Activated naive CD4-positive, alpha-beta T cell treated with anti-CD3 and anti-CD28 coated beads for 36 hours (primary cell): ENCODE measurements at regions not wholly inside any gene's neighbourhood (a gene's known extent, or its start where the extent isn't known, plus 50 kb on each side); places are given as distances from the start of the nearest gene placed in this dataset.

Source experiments
- CTCF ChIA-PET: fragments of 350-600 bp; sonication (Branson Sonifier 250); formaldehyde crosslinking; loops from one replicate; lab custom pipeline; 2021; ENCODE audit warnings: antibody characterized with exemption; lab: Charles Lee
- DNase-seq: peaks from one replicate; pipeline ENCODE4 v3.0.0-alpha.2; 2020
- H3K27ac Mint-ChIP-seq: one replicate; pipeline ENCODE4 v1.8.0; 2021; ENCODE audit warnings: mild to moderate bottlenecking, mixed read lengths
- H3K27me3 Mint-ChIP-seq: one replicate; pipeline ENCODE4 v1.8.0; 2021; ENCODE audit warnings: low read depth, mixed read lengths
- H3K36me3 Mint-ChIP-seq: one replicate; pipeline ENCODE4 v1.8.0; 2021; ENCODE audit warnings: low read depth, mixed read lengths
- H3K4me1 Mint-ChIP-seq: one replicate; pipeline ENCODE4 v1.8.0; 2021; ENCODE audit warnings: low read depth, mixed read lengths
- H3K4me3 Mint-ChIP-seq: one replicate; pipeline ENCODE4 v1.8.0; 2021; ENCODE audit warnings: mild to moderate bottlenecking, moderate library complexity, mixed read lengths
- H3K9me3 Mint-ChIP-seq: one replicate; pipeline ENCODE4 v1.8.0; 2021; ENCODE audit warnings: mixed read lengths
- intact Hi-C: fragments of 100-400 bp; cut with micrococcal nuclease; formaldehyde crosslinking; loops from one replicate; pipeline ENCODE4 v1.15.1; 2023

- intact Hi-C loops: no loop called here
- Mint-ChIP-seq H3K36me3 (no peaks in the 10 kb centered on the region), H3K27ac (no peak overlapping the region), H3K9me3 (no peaks in the 10 kb centered on the region), H3K27me3 (peaks cover 18% of the 10 kb centered on the region), H3K4me1 (no peaks in the 10 kb centered on the region), H3K4me3 (no peak overlapping the region)
- no peak for DNase-seq
- CTCF ChIA-PET: no interaction called here
These were observed 59.8 kb upstream of the FHIT start for GRCh38 chr3:61311044-61311443.

- CTCF ChIA-PET: interaction anchor here (0.6 kb wide), 1 partner anchor 1167 kb away, joined by 4 read pairs; no protein-coding TSS in a partner anchor
- Mint-ChIP-seq H3K9me3 (no peaks in the 10 kb centered on the region), H3K27me3 (peaks cover 20% of the 10 kb centered on the region), H3K4me1 (no peaks in the 10 kb centered on the region), H3K4me3 (no peak overlapping the region), H3K27ac (no peak overlapping the region), H3K36me3 (no peaks in the 10 kb centered on the region)
- peak; percentile 8 for DNase-seq
- intact Hi-C loops: no loop called here
These were observed 64.6 kb upstream of the FHIT start for GRCh38 chr3:61315871-61316270.

GRCh38 chr3:61323094-61323493, 71.8 kb upstream of the FHIT start:
- intact Hi-C loops: no loop called here
- H3K4me1 Mint-ChIP-seq: no peaks in the 10 kb centered on the region
- H3K4me3 Mint-ChIP-seq: no peak overlapping the region
- no peak for DNase-seq
- no peaks in the 10 kb centered on the region for H3K9me3 Mint-ChIP-seq
- H3K27ac Mint-ChIP-seq: no peak overlapping the region
- CTCF ChIA-PET: interaction anchor here (0.7 kb wide), 1 partner anchor 763 kb away, joined by 3 read pairs; no protein-coding TSS in a partner anchor
- no peaks in the 10 kb centered on the region for H3K36me3 Mint-ChIP-seq
- H3K27me3 Mint-ChIP-seq: peaks cover 9% of the 10 kb centered on the region

GRCh38 chr3:61331929-61332552, 80.8 kb upstream of the FHIT start:
- no peak overlapping the region for H3K27ac Mint-ChIP-seq
- no peaks in the 10 kb centered on the region for H3K4me1 Mint-ChIP-seq
- H3K36me3 Mint-ChIP-seq: no peaks in the 10 kb centered on the region
- H3K4me3 Mint-ChIP-seq: no peak overlapping the region
- intact Hi-C loops: no loop called here
- no peaks in the 10 kb centered on the region for H3K27me3 Mint-ChIP-seq
- no peaks in the 10 kb centered on the region for H3K9me3 Mint-ChIP-seq
- DNase-seq: no peak
- CTCF ChIA-PET: interaction anchor here (0.7 to 1.1 kb wide), 2 partner anchors 50 to 604 kb away, joined by 3 to 4 read pairs; no protein-coding TSS in a partner anchor

GRCh38 chr3:61333192-61333961, 82.1 kb upstream of the FHIT start:
- H3K4me1 Mint-ChIP-seq: no peaks in the 10 kb centered on the region
- no peaks in the 10 kb centered on the region for H3K9me3 Mint-ChIP-seq
- no peak overlapping the region for H3K27ac Mint-ChIP-seq
- CTCF ChIA-PET: no interaction called here
- no peak overlapping the region for H3K4me3 Mint-ChIP-seq
- DNase-seq: no peak
- intact Hi-C loops: no loop called here
- no peaks in the 10 kb centered on the region for H3K36me3 Mint-ChIP-seq
- H3K27me3 Mint-ChIP-seq: no peaks in the 10 kb centered on the region

GRCh38 chr3:61334783-61335182, 83.5 kb upstream of the FHIT start:
- intact Hi-C loops: no loop called here
- H3K27me3 Mint-ChIP-seq: no peaks in the 10 kb centered on the region

GRCh38 chr3:61340931-61341461, 89.7 kb upstream of the FHIT start:
- intact Hi-C loops: no loop called here
- DNase-seq: no peak
- no peaks in the 10 kb centered on the region for H3K36me3 Mint-ChIP-seq
- no peaks in the 10 kb centered on the region for H3K4me1 Mint-ChIP-seq
- no peaks in the 10 kb centered on the region for H3K9me3 Mint-ChIP-seq
- H3K4me3 Mint-ChIP-seq: no peak overlapping the region
- no peak overlapping the region for H3K27ac Mint-ChIP-seq
- CTCF ChIA-PET: no interaction called here
- peaks cover 1% of the 10 kb centered on the region for H3K27me3 Mint-ChIP-seq

More at GRCh38 chr3:61334783-61335182, 83.5 kb upstream of the FHIT start:
- Mint-ChIP-seq H3K4me3 (no peak overlapping the region), H3K36me3 (no peaks in the 10 kb centered on the region), H3K27ac (no peak overlapping the region), H3K9me3 (no peaks in the 10 kb centered on the region), H3K4me1 (no peaks in the 10 kb centered on the region)
- no peak for DNase-seq
- CTCF ChIA-PET: no interaction called here

- Mint-ChIP-seq H3K36me3 (no peaks in the 10 kb centered on the region), H3K4me3 (no peak overlapping the region), H3K27me3 (peaks cover 1% of the 10 kb centered on the region), H3K27ac (no peak overlapping the region), H3K4me1 (no peaks in the 10 kb centered on the region), H3K9me3 (no peaks in the 10 kb centered on the region)
- intact Hi-C loops: no loop called here
- no peak for DNase-seq
- CTCF ChIA-PET: no interaction called here
These were observed 92.3 kb upstream of the FHIT start for GRCh38 chr3:61343543-61343942.

- H3K9me3 Mint-ChIP-seq: no peaks in the 10 kb centered on the region
- no peaks in the 10 kb centered on the region for H3K36me3 Mint-ChIP-seq
- peaks cover 1% of the 10 kb centered on the region for H3K27me3 Mint-ChIP-seq
- no peaks in the 10 kb centered on the region for H3K4me1 Mint-ChIP-seq
- no peak for DNase-seq
- intact Hi-C loops: no loop called here
- H3K4me3 Mint-ChIP-seq: no peak overlapping the region
- no peak overlapping the region for H3K27ac Mint-ChIP-seq
- CTCF ChIA-PET: interaction anchor here (0.5 kb wide), 1 partner anchor 1205 kb away, joined by 4 read pairs; no protein-coding TSS in a partner anchor
These were observed 93.8 kb upstream of the FHIT start for GRCh38 chr3:61345020-61345419.

- CTCF ChIA-PET: no interaction called here
These were observed 96.7 kb upstream of the FHIT start for GRCh38 chr3:61347981-61348380.

GRCh38 chr3:61349717-61350116, 98.5 kb upstream of the FHIT start:
- Mint-ChIP-seq H3K27me3 (peaks cover 1% of the 10 kb centered on the region), H3K4me3 (no peak overlapping the region), H3K4me1 (no peaks in the 10 kb centered on the region), H3K9me3 (no peaks in the 10 kb centered on the region), H3K36me3 (no peaks in the 10 kb centered on the region), H3K27ac (no peak overlapping the region)
- CTCF ChIA-PET: no interaction called here
- intact Hi-C loops: no loop called here
- DNase-seq: no peak

More at GRCh38 chr3:61347981-61348380, 96.7 kb upstream of the FHIT start:
- DNase-seq: no peak
- Mint-ChIP-seq H3K4me1 (no peaks in the 10 kb centered on the region), H3K27ac (no peak overlapping the region), H3K9me3 (no peaks in the 10 kb centered on the region), H3K36me3 (no peaks in the 10 kb centered on the region), H3K27me3 (peaks cover 1% of the 10 kb centered on the region), H3K4me3 (no peak overlapping the region)
- intact Hi-C loops: no loop called here

- DNase-seq: no peak
- Mint-ChIP-seq H3K4me1 (no peaks in the 10 kb centered on the region), H3K4me3 (no peak overlapping the region), H3K27ac (no peak overlapping the region), H3K27me3 (no peaks in the 10 kb centered on the region), H3K36me3 (no peaks in the 10 kb centered on the region), H3K9me3 (no peaks in the 10 kb centered on the region)
- intact Hi-C loops: no loop called here
- CTCF ChIA-PET: no interaction called here
These were observed 99.6 kb upstream of the FHIT start for GRCh38 chr3:61350782-61351309.
